ENCODE measurements at regions not wholly inside any gene's neighbourhood (a gene's known extent, or its start where the extent isn't known, plus 50 kb on each side); places are given as distances from the start of the nearest gene placed in this dataset.

- TF ChIP-seq CTCF (conservative IDR thresholded peaks at IDR 0.05 in 1 of 2, IDR thresholded peaks at IDR 0.05 in 1 of 2; ENCODE audit: low read depth in 1 of 2, low read length in 2 of 2), result no peak
- TF ChIP-seq EZH2 (IDR thresholded peaks at IDR 0.05; ENCODE audit: low read length, missing control alignments), result no peak
- Histone ChIP-seq H3K4me2 (ENCODE audit: extremely low read depth, insufficient read depth, low read length) (no peak overlapping the region), H3K27ac (ENCODE audit: insufficient read depth, low read length) (no peak overlapping the region), H3K27me3 (ENCODE audit: control insufficient read depth, insufficient read depth, low read length) (no peaks in the 10 kb centered on the region), H3K9me3 (ENCODE audit: control insufficient read depth, insufficient read depth, low read depth, low read length) (no peaks in the 10 kb centered on the region), H3K4me1 (ENCODE audit: control insufficient read depth, extremely low read depth, insufficient read depth, low read length) (no peaks in the 10 kb centered on the region), H4K20me1 (ENCODE audit: control insufficient read depth, extremely low read depth, insufficient read depth, low read length) (no peaks in the 10 kb centered on the region), H3K4me3 (replicated peaks in 1 of 4; ENCODE audit: control extremely low read depth in 1 of 4, insufficient read depth in 1 of 4, low read depth in 3 of 4, low read length in 4 of 4) (no peak overlapping the region), H3K79me2 (ENCODE audit: control insufficient read depth, insufficient read depth, low read length) (no peaks in the 10 kb centered on the region), H3K36me3 (ENCODE audit: control insufficient read depth, insufficient read depth, low read length) (no peaks in the 10 kb centered on the region), H2AFZ (ENCODE audit: low read length) (no peak overlapping the region), H3K9ac (ENCODE audit: insufficient read depth, low read length) (no peak overlapping the region)
- no peak for DNase-seq (ENCODE audit: low read depth in 2 of 2)
Observed at GRCh38 chr20:19008497-19008896, 194.9 kb downstream of the SCP2D1 start.

GRCh38 chr20:19009081-19009688, 195.6 kb downstream of the SCP2D1 start:
- Histone ChIP-seq H3K36me3 (ENCODE audit: control insufficient read depth, insufficient read depth, low read length) (no peaks in the 10 kb centered on the region), H3K9me3 (ENCODE audit: control insufficient read depth, insufficient read depth, low read depth, low read length) (no peaks in the 10 kb centered on the region), H3K4me3 (replicated peaks in 1 of 4; ENCODE audit: control extremely low read depth in 1 of 4, insufficient read depth in 1 of 4, low read depth in 3 of 4, low read length in 4 of 4) (no peak overlapping the region), H3K4me1 (ENCODE audit: control insufficient read depth, extremely low read depth, insufficient read depth, low read length) (no peaks in the 10 kb centered on the region), H2AFZ (ENCODE audit: low read length) (no peak overlapping the region), H4K20me1 (ENCODE audit: control insufficient read depth, extremely low read depth, insufficient read depth, low read length) (no peaks in the 10 kb centered on the region), H3K27ac (ENCODE audit: insufficient read depth, low read length) (no peak overlapping the region), H3K79me2 (ENCODE audit: control insufficient read depth, insufficient read depth, low read length) (no peaks in the 10 kb centered on the region), H3K4me2 (ENCODE audit: extremely low read depth, insufficient read depth, low read length) (no peak overlapping the region), H3K9ac (ENCODE audit: insufficient read depth, low read length) (no peak overlapping the region), H3K27me3 (ENCODE audit: control insufficient read depth, insufficient read depth, low read length) (no peaks in the 10 kb centered on the region)
- no peak for DNase-seq (ENCODE audit: low read depth in 2 of 2)
- TF ChIP-seq CTCF (conservative IDR thresholded peaks at IDR 0.05 in 1 of 2, IDR thresholded peaks at IDR 0.05 in 1 of 2; ENCODE audit: low read depth in 1 of 2, low read length in 2 of 2) (no peak), EZH2 (IDR thresholded peaks at IDR 0.05; ENCODE audit: low read length, missing control alignments) (no peak)

GRCh38 chr20:19012676-19013075, 199.1 kb downstream of the SCP2D1 start:
- Histone ChIP-seq H4K20me1 (ENCODE audit: control insufficient read depth, extremely low read depth, insufficient read depth, low read length) (no peaks in the 10 kb centered on the region), H3K9me3 (ENCODE audit: control insufficient read depth, insufficient read depth, low read depth, low read length) (no peaks in the 10 kb centered on the region), H3K27me3 (ENCODE audit: control insufficient read depth, insufficient read depth, low read length) (no peaks in the 10 kb centered on the region), H2AFZ (ENCODE audit: low read length) (no peak overlapping the region), H3K4me1 (ENCODE audit: control insufficient read depth, extremely low read depth, insufficient read depth, low read length) (no peaks in the 10 kb centered on the region), H3K79me2 (ENCODE audit: control insufficient read depth, insufficient read depth, low read length) (no peaks in the 10 kb centered on the region), H3K4me3 (replicated peaks in 1 of 4; ENCODE audit: control extremely low read depth in 1 of 4, insufficient read depth in 1 of 4, low read depth in 3 of 4, low read length in 4 of 4) (no peak overlapping the region), H3K9ac (ENCODE audit: insufficient read depth, low read length) (no peak overlapping the region), H3K4me2 (ENCODE audit: extremely low read depth, insufficient read depth, low read length) (no peak overlapping the region), H3K36me3 (ENCODE audit: control insufficient read depth, insufficient read depth, low read length) (no peaks in the 10 kb centered on the region), H3K27ac (ENCODE audit: insufficient read depth, low read length) (no peak overlapping the region)
- DNase-seq (ENCODE audit: low read depth in 2 of 2), result no peak
- TF ChIP-seq CTCF (conservative IDR thresholded peaks at IDR 0.05 in 1 of 2, IDR thresholded peaks at IDR 0.05 in 1 of 2; ENCODE audit: low read depth in 1 of 2, low read length in 2 of 2), result no peak
